Smooth muscle cell (in vitro differentiated cells): ENCODE measurements at regions not wholly inside any gene's neighbourhood (a gene's known extent, or its start where the extent isn't known, plus 50 kb on each side); places are given as distances from the start of the nearest gene placed in this dataset.

Experiments used
- DNase-seq: peaks from one replicate; lab custom pipeline; 2025; ENCODE audit not compliant: unreplicated experiment; lab: John Stamatoyannopoulos, UW
- H2AFZ ChIP-seq: fragments of 200-600 bp; sonication (generic); 2 replicates; pipeline ENCODE4 v1.6.0; 2016; ENCODE audit warnings: antibody characterized with exemption, low read depth, mild to moderate bottlenecking
- H3F3A ChIP-seq: fragments of 200-600 bp; sonication (generic); 2 replicates; pipeline ENCODE4 v1.6.0; 2017; ENCODE audit warnings: antibody characterized with exemption, low read depth
- H3K27ac ChIP-seq: fragments of 200-600 bp; sonication (generic); 2 replicates; pipeline ENCODE4 v1.5.1; 2016; ENCODE audit warnings: low read depth, mild to moderate bottlenecking
- H3K27me3 ChIP-seq: fragments of 200-600 bp; sonication (generic); 2 replicates; pipeline ENCODE4 v1.6.1; 2016; ENCODE audit warnings: low read depth, mild to moderate bottlenecking
- H3K36me3 ChIP-seq: fragments of 200-600 bp; sonication (generic); 2 replicates; pipeline ENCODE4 v1.5.1; 2016; ENCODE audit warnings: low read depth
- H3K4me1 ChIP-seq: fragments of 200-600 bp; sonication (generic); 2 replicates; pipeline ENCODE4 v1.5.1; 2016; ENCODE audit warnings: low read depth
- H3K4me2 ChIP-seq: fragments of 200-600 bp; sonication (generic); 2 replicates; pipeline ENCODE4 v1.6.0; 2016; ENCODE audit warnings: mild to moderate bottlenecking
- H3K4me3 ChIP-seq: fragments of 200-600 bp; sonication (generic); 2 replicates; pipeline ENCODE4 v1.5.1; 2016; ENCODE audit warnings: mild to moderate bottlenecking
- H3K79me2 ChIP-seq: fragments of 200-600 bp; sonication (generic); 2 replicates; pipeline ENCODE4 v1.6.0; 2016; ENCODE audit warnings: low read depth, mild to moderate bottlenecking
- H3K9ac ChIP-seq: fragments of 200-600 bp; sonication (generic); 2 replicates; pipeline ENCODE4 v1.6.0; 2016; ENCODE audit warnings: low read depth
- H3K9me3 ChIP-seq: fragments of 200-600 bp; sonication (generic); replicated peaks from 2 replicates; pipeline ENCODE4 v1.5.1; 2016; ENCODE audit warnings: low read depth
- H4K20me1 ChIP-seq: fragments of 200-600 bp; sonication (generic); 2 replicates; pipeline ENCODE4 v1.6.0; 2016; ENCODE audit warnings: low read depth
- CTCF ChIP-seq: fragments of 200-600 bp; sonication (generic); IDR thresholded peaks from 2 replicates; pipeline ENCODE4 v1.5.1; 2017; ENCODE audit warnings: borderline replicate concordance, mild to moderate bottlenecking, antibody characterized with exemption; ENCODE audit not compliant: insufficient read depth, poor library complexity, severe bottlenecking
- WGBS: methylation state at CpG from one replicate; pipeline ENCODE4 v1.1.7; 2016; ENCODE audit warnings: low lambda C conversion rate; 5-methylcytosine and 5-hydroxymethylcytosine counted together

GRCh38 chr1:69191335-69191734 is 376.4 kb upstream of the LRRC7 start:
- H3K9ac ChIP-seq: no peak overlapping the region
- TF ChIP-seq CTCF: no peak
- H3K9me3 ChIP-seq: no peaks in the 10 kb centered on the region
- no peaks in the 10 kb centered on the region for H3F3A ChIP-seq
- no peak overlapping the region for H3K4me3 ChIP-seq
- H3K27ac ChIP-seq: no peak overlapping the region
- H4K20me1 ChIP-seq: no peaks in the 10 kb centered on the region
- no peak overlapping the region for H3K4me2 ChIP-seq
- H3K79me2 ChIP-seq: no peaks in the 10 kb centered on the region
- no peak overlapping the region for H2AFZ ChIP-seq
- no peaks in the 10 kb centered on the region for H3K27me3 ChIP-seq
- no peak for DNase-seq
- no peaks in the 10 kb centered on the region for H3K36me3 ChIP-seq
- H3K4me1 ChIP-seq: no peaks in the 10 kb centered on the region

GRCh38 chr1:69195136-69195535 is 372.6 kb upstream of the LRRC7 start:
- H3K4me2 ChIP-seq: no peak overlapping the region
- no peak for DNase-seq
- no peaks in the 10 kb centered on the region for H3K4me1 ChIP-seq
- H3K36me3 ChIP-seq: no peaks in the 10 kb centered on the region
- 75% methylated on average over 2 of the region's 2 CpGs for WGBS
- H3K4me3 ChIP-seq: no peak overlapping the region
- no peak overlapping the region for H3K27ac ChIP-seq
- H4K20me1 ChIP-seq: no peaks in the 10 kb centered on the region
- no peaks in the 10 kb centered on the region for H3K27me3 ChIP-seq
- no peaks in the 10 kb centered on the region for H3K9me3 ChIP-seq
- no peak overlapping the region for H2AFZ ChIP-seq
- no peaks in the 10 kb centered on the region for H3K79me2 ChIP-seq
- H3K9ac ChIP-seq: no peak overlapping the region
- no peak for TF ChIP-seq CTCF
- no peaks in the 10 kb centered on the region for H3F3A ChIP-seq

- Histone ChIP-seq H3F3A (no peaks in the 10 kb centered on the region), H3K4me3 (no peak overlapping the region), H3K9ac (no peak overlapping the region), H3K4me2 (no peak overlapping the region), H3K79me2 (no peaks in the 10 kb centered on the region), H4K20me1 (no peaks in the 10 kb centered on the region), H3K27ac (no peak overlapping the region), H3K9me3 (no peaks in the 10 kb centered on the region), H3K27me3 (peaks cover 3% of the 10 kb centered on the region), H2AFZ (no peak overlapping the region), H3K36me3 (no peaks in the 10 kb centered on the region), H3K4me1 (no peaks in the 10 kb centered on the region)
- no peak for TF ChIP-seq CTCF
- no peak for DNase-seq
- WGBS: 90% methylated on average over 3 of the region's 3 CpGs
Measured at GRCh38 chr1:69196071-69196470, 371.7 kb upstream of the LRRC7 start.

- Histone ChIP-seq H3K4me1 (no peaks in the 10 kb centered on the region), H3K36me3 (no peaks in the 10 kb centered on the region), H3K9ac (no peak overlapping the region), H3F3A (no peaks in the 10 kb centered on the region), H3K4me3 (no peak overlapping the region), H3K4me2 (no peak overlapping the region), H3K9me3 (no peaks in the 10 kb centered on the region), H2AFZ (no peak overlapping the region), H3K27ac (no peak overlapping the region), H3K79me2 (no peaks in the 10 kb centered on the region), H4K20me1 (no peaks in the 10 kb centered on the region), H3K27me3 (peaks cover 3% of the 10 kb centered on the region)
- WGBS: 82% methylated on average over 3 of the region's 3 CpGs
- no peak for TF ChIP-seq CTCF
- no peak for DNase-seq
Measured at GRCh38 chr1:69197816-69198215, 369.9 kb upstream of the LRRC7 start.
